Loucy (cell line): ENCODE measurements at regions not wholly inside any gene's neighbourhood (a gene's known extent, or its start where the extent isn't known, plus 50 kb on each side); places are given as distances from the start of the nearest gene placed in this dataset.

Experiments used
- CTCF ChIP-seq: fragments of 200-600 bp; sonication (generic); conservative IDR thresholded peaks from 2 replicates; pipeline ENCODE4 v1.5.1; 2014; ENCODE audit warnings: mild to moderate bottlenecking, antibody characterized with exemption, low read length
- EZH2phosphoT487 ChIP-seq: fragments of 200-600 bp; IDR thresholded peaks from 2 replicates; pipeline ENCODE4 v1.6.1; 2018; ENCODE audit warnings: antibody characterized with exemption, mild to moderate bottlenecking, moderate library complexity, borderline replicate concordance

- TF ChIP-seq CTCF (no peak), EZH2phosphoT487 (no peak)
Observed at GRCh38 chr5:152990217-152990616, 500.3 kb upstream of the GRIA1 start.
